Suppressor macrophage treated with lipopolysaccharide for 4 hours (primary cell): ENCODE measurements at regions not wholly inside any gene's neighbourhood (a gene's known extent, or its start where the extent isn't known, plus 50 kb on each side); places are given as distances from the start of the nearest gene placed in this dataset.
"Not testable (repeated sequence)": the region's sequence is repeated elsewhere in the genome, so short reads cannot be mapped to it uniquely, and the experiment has no call there.

Experiments used
- DNase-seq: peaks from one replicate; pipeline ENCODE4 v3.0.0-alpha.2; 2020

DNA sequence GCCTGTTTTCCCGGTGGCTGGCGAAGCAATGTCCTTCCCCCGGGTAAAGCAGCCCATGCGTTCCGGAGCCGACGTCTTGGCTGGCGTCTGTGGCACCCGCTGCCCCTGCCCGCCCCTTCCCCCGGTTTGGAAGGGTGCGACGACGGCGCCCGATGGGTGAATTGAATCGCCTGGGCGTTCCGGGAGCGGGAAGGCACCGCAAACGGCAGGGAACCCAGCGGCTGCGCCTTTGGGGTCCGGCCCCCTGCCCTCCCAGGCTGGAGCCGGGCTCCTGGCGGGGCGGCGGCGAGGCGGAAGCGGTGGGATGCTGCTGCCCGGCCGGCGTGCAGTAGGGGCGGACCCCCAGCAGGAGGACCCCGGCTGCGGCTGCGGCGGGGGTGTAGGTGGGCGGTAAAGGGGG lies 123.6 kb upstream of the RHOU start:
- DNase-seq: not testable (repeated sequence)

DNA sequence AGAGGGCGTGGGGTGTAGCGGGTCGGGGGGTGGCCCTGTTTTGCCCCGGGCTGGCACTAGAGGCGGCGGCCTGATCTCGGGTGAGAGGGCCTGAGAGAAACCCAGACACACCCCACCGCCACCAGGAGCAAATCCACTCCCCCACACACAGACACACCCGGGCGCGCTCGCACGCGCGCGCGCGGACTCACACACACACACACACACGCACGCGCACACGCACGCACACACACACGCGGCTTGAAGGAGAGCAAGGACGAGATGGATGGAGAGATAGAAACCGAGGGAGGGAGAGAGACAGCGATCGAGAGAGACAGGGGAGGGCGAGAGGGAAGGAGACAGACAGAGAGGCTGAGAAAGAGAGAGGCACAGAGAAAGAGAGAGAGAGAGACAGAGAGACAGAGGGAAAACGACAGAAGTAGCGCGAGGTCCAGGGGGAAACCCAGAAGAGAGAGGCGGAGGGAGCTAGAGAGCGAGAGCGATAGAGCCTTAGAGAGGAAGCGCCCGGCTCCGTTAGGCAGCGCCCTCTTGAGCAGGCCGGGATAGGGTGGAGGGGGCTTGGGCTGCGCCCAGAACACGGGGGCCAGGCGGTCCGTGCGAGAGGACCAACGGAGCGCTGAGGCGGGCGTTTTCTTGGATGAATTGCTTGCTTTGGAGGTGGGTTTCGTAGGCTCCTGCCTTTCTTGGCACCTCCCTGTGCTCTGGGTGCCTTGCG lies 113.1 kb upstream of the RHOU start:
- DNase-seq: not testable (repeated sequence)

DNA sequence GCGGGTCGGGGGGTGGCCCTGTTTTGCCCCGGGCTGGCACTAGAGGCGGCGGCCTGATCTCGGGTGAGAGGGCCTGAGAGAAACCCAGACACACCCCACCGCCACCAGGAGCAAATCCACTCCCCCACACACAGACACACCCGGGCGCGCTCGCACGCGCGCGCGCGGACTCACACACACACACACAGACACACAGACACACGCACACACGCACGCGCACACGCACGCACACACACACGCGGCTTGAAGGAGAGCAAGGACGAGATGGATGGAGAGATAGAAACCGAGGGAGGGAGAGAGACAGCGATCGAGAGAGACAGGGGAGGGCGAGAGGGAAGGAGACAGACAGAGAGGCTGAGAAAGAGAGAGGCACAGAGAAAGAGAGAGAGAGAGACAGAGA lies 108.8 kb upstream of the RHOU start:
- DNase-seq: not testable (repeated sequence)

DNA sequence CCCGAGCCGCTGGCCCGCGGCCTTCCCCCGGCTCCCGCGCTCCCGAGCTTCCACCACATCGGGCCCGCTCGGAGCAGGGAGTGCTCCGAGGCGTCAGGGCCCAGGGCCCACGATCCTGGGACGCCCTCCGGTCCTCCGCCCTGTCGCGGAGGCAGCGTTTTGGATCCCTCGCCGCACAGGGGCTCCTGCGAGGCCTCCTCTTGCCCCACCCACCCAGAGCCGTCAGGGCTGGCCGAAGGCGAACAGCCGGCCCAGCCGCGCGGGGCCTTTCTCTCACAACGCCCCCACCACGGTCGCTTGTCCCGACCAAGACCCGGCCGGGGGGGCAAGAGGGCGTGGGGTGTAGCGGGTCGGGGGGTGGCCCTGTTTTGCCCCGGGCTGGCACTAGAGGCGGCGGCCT lies 102.4 kb upstream of the RHOU start:
- not testable (repeated sequence) for DNase-seq

DNA sequence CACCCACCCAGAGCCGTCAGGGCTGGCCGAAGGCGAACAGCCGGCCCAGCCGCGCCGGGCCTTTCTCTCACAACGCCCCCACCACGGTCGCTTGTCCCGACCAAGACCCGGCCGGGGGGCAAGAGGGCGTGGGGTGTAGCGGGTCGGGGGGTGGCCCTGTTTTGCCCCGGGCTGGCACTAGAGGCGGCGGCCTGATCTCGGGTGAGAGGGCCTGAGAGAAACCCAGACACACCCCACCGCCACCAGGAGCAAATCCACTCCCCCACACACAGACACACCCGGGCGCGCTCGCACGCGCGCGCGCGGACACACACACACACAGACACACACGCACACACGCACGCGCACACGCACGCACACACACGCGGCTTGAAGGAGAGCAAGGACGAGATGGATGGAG lies 100.0 kb upstream of the RHOU start:
- DNase-seq: not testable (repeated sequence)

DNA sequence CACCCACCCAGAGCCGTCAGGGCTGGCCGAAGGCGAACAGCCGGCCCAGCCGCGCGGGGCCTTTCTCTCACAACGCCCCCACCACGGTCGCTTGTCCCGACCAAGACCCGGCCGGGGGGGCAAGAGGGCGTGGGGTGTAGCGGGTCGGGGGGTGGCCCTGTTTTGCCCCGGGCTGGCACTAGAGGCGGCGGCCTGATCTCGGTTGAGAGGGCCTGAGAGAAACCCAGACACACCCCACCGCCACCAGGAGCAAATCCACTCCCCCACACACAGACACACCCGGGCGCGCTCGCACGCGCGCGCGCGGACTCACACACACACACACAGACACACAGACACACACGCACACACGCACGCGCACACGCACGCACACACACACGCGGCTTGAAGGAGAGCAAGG lies 97.8 kb upstream of the RHOU start:
- not testable (repeated sequence) for DNase-seq

DNA sequence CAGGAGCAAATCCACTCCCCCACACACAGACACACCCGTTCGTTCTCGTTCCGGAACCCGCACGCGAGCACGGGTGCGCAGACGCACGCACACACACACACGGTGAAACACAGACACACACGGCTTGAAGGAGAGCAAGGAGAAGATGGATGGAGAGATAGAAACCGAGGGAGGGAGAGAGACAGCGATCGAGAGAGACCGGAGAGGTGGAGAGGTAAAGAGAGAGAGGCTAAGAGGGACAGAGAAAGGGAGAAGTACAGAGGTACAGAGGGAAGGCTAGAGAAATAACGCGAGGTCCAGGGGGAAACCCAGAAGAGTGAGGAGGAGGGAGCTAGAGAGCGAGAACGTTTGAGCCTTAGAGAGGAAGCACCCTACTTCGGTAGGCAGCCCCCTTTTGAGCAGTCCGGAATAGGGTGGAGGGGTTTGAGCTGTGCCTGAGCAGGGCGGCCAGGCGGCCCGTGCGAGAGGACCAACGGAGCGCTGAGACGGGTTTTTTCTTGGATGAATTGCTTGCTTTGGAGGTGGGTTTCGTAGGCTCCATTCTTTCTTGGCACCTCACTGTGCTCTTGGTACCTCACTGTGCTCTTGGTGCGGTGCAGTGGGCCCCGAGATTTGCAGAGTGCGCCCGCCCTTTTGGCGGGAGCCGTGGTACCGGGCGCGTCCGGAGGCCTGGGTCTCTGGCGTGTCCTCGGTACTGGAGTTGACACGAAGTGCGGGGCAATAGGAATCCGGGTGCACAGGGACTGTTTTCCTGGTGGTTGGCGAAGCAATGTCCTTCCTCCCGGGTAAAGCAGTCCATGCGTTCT lies 88.4 kb upstream of the RHOU start:
- DNase-seq: peak; percentile 42

DNA sequence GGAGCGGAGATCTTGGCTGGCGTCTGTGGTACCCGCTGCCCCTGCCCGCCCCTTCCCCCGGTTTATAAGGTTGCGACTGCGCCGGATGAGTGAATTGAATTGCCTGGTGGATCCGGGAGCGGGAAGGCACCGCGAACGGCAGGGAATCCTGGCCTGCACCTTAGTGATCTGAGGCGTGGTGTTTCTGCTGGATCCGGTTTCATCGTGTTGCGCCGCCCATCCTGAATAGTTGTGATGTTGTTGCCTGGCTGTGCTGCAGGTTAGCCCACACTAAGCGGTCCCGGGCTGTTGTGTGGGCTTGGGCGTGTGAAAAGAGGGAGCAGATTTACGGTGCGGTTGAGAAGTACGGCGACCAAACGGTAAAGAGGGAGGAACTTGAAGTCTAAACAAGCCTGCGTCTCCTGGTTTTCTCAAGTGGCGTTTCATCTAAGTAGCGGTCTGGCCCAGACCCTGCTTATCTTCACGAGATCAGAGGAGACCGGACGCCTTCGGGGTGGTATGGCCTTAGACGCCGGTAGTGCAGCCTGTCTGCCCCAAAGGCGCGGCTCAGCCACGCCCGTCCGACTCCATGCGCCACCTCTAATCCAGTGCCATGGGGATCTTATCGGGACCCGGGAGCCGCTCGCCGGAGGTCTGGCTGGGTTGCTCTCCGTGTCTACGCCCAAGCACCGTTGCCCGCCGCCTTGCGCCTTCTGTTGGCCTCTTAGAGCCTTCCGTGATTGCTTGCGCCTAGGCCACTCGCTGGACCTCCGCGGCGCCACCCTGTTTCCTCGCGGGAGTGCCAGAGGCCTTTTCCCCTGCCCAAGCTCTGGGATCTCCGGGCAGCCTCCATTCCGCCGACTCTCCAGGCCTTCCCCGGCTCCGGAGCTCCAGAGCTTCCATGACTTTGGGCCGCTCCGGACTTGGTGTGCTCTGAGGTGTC lies 87.5 kb upstream of the RHOU start:
- peak; percentile 35 for DNase-seq

DNA sequence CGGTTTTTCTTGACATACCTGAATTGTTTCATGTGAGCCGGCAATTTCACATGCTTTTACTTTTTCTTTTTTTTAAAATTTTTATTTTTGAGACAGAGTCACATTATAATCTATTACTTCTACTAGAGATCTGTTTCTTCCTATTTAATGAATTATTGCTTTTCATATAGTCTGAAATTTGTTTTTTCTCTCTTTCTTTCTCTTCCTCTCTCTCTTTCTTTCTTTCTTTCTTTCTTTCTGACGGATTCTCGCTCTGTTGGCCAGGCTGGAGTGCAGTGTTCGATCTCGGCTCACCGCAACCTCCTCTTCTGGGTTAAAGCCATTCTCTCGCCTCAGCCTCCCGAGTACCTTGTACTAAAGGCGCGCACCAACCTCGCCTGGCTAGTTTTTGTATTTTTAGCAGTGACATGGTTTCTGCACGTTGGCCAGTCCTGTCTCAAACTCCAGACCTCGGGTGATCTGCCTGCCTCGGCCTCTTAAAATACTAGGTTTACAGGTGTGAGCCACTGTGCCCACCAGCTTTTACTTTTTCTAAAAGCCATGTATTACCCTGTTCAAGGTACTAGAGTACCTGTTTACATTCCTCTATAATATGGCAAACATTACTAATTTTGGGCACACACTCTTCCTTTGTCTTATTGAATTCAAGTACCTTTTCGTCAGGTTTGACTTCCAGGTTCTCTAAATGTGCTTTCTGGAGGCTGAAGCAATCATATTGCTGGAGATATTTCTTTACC lies 86.5 kb upstream of the RHOU start:
- DNase-seq: no peak

DNA sequence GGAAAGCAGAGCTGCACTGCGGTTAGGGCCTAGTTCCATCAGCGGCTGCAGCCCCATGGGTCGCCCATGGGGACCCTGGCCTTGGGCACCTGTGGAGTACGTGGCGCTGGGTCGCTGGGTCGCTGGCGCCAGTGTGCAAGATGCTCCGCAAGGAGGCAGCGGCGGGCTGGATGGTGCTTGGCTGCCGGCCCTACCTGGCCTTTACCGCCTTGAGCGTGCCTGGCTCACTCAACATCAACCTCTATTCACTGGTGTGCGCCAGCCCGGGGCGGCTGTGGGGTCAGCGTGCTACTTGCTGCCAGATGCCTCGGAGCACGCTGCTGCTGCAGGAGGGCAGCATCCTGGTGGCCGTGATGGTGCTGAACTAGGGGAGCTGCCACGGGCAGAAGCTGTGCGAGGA lies 85.1 kb upstream of the RHOU start:
- DNase-seq: no peak

DNA sequence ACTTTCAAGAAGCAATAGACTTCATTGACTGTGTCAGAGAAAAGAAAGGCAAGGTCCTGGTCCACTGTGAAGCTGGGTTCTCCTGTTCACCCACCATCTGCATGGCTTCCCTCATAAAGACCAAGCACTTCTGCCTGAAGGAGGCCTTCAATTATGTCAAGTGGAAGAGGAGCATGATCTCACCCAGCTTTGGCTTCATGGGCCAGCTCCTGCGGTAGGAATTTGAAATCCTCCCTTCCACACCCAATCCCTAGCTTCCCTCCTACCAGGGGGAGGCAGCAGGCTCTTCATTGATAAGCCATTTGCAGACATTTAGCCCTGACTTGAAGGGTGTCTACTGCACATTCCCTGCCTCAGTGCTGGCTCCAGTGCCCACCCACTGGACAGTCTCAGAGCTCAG lies 84.3 kb upstream of the RHOU start:
- no peak for DNase-seq

DNA sequence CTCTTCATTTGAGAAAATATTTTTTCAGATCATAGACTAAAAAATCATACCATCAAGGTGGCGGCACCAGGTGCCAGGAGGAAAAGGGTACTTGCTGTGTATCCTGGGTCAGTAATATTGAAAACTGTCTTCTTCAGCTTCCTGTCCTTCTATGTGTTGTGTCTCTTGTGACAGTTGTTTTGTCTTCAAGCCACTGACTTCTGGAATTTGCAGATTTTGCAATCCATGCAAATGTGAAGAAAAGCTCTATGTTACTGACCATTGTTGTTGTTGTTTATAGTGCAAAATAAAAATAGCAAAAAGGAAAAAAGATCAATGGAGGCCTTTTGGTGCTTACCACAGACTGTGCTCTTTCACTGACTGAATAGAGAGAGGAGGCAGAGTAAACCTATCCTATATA lies 83.2 kb upstream of the RHOU start:
- DNase-seq: no peak

DNA sequence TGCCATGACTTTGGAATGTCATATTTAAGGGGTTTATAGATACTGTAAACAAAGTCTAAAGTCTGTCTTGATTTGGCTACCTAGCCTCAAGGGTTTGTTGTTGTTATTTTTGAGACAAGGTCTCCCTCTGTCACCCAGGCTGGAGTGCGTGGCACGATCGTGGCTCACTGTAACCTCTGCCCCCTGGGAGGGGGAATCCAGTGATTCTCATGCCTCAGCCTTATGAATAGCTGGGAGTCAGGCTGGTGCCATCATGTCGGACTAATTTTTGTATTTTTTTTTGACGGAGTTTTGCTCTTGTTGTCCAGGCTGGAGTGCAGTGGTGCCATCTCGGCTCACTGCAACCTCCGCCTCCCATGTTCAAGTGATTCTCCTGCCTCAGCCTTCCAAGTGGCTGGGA lies 82.2 kb upstream of the RHOU start:
- not testable (repeated sequence) for DNase-seq

DNA sequence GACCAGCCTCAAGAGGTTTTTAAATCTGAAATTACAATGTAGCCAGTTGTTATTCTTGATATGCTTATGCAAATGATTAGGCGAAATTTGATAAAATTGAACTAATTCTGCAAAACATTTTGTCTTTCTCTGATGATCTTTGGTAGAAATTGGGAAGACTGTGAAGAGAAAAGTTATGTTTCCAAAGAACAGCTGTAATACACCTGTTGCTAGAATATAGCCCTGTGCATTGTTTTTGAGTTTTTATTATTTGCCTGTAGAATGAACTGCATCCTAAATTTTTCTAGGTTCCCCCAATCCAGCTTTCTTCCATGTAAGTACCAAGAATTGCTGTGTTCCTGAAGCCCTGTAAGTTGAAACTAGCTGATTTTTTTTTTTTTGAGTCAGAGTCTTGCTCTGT lies 81.5 kb upstream of the RHOU start:
- DNase-seq: no peak

DNA sequence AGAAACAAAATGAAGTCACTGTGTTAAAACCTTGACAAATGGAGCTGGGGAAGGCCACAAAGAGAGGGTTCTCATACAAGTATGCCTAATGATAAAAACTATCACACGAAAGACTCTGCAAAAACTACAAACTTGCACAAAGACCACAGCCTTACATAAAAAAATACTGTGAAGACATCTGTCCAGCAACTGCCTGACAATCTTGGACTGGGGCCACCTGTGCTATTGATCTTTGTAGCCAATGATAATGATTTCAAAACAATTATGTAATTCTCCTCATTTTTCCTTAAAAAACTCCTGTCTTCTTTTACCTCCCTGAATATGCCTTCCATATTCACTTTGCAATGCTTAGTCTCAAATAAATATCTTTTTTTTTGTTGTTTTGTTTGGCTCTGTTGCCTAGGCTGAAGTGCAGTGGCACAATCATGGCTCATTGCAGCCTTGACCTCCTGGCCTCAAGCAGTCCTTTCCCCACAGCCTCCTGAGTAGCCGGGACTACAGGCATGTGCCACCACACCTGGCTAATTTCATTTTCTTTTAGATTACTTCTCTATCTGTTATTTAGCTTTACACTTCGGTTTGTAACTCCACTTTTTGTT lies 79.4 kb upstream of the RHOU start:
- DNase-seq: no peak

DNA sequence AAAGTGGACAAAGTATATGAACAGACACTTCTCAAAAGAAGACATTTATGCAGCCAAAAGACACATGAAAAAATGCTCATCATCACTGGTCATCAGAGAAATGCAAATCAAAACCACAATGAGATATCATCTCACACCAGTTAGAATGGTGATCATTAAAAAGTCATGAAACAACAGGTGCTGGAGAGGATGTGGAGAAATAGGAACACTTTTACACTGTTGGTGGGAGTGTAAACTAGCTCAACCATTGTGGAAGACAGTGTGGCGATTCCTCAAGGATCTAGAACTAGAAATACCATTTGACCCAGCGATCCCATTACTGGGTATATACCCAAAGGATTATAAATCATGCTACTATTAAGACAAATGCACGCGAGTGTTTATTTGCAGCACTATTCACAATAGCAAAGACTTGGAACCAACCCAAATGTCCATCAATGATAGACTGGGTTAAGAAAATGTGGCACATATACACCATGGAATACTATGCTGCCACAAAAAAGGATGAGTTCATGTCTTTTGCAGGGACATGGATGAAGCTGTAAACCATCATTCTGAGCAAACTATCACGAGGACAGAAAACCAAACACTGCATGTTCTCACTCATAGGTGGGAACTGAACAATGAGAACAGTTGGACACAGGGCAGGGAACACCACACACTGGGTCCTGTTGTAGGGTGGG lies 73.1 kb upstream of the RHOU start:
- not testable (repeated sequence) for DNase-seq

DNA sequence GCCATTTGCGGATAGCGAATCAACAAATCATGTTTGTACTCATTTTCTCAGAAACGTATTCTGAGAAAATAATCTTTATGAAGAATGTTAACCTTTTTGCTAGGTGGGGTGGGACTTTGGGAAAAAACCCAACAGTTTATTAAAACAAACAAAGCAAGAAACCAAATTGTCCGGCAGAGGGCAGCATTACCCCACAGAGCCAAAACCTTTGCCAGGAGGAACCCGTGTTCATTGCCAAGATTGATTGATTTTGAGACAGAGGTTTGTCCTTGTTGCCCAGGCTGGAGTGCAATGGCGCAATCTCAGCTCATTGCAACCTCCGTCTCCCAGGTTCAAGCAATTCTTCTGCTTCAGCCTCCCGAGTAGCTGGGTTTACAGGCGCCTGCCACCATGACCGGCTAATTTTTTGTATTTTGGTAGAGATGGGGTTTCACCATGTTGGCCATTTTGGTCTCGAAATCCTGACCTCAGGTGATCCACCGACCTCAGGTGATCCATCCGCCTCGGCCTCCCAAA lies 70.8 kb upstream of the RHOU start:
- peak; percentile 90 for DNase-seq

DNA sequence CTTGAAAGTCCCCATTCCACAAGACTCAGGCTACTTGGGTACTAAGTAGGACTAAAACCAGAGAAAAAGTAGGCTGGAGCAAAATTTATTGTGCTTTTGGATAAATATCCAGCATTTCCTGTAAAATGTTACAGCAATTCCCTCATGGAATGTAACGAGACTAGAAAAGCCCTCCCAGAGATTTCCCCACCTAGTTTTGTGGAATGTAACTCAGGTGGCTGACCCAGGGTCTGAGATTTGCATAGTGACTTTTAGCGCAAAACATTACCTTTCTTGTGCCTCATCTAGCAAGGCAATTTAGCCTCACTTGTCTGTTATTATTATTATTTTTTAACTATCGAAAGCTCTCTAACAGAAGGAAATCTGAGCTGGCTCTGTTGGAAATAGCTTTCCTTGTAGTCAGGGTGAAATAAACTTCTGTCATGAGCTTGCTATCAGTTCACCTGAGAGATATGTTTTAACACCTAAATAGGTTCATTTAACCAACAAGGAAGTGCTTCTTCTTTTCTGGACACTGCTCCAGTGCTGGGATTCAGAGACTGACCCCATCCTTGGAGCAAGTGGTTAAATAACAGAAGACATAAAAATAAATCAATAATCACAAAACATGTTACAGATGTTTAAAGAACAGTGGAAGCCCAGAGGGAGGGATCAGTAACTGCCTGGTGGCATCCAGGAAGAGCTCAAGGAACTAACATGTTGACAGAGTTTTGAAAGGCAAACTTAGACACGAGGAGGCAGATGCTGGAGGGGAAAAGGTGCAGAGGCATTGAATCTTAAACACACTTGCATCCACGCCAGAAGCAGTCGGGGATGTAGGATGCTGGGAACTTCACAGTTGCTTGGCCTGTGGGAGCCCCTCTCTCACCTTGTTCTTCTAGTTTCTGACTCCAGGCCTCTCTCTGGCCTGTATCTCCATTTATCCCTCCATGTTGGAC lies 68.3 kb upstream of the RHOU start:
- no peak for DNase-seq

DNA sequence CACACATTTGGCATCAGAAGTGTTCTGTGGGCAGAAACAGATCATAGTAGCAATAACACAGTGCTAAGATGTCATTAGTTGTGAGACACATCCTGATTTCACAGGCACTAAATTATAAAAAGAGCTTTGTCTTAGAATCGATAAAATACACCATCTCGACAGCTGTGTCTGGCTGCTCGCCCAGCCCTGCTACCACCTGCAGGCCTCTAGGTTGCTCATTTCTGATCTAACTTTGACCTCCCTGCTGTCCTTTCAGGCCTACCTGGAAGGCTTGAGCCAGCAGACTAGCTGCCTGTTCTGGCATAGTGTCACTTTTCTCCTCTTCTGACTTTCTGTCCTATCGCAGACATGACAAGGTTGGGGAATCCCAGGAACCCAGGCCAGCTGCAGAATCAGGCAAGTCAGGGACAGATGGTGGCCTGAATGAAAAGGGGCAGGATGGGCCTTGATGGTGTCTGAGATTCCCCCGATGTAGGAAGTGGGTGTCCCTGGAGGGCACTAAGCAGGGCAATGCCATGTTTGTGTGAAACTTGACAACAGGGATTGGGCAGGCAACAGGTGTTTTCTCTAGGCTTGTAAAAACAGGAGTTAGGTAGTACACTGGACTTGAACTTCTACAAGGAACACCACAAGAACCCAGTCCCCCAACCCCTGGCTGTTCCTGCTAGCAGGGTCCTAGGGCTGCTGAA lies 66.6 kb upstream of the RHOU start:
- DNase-seq: no peak

DNA sequence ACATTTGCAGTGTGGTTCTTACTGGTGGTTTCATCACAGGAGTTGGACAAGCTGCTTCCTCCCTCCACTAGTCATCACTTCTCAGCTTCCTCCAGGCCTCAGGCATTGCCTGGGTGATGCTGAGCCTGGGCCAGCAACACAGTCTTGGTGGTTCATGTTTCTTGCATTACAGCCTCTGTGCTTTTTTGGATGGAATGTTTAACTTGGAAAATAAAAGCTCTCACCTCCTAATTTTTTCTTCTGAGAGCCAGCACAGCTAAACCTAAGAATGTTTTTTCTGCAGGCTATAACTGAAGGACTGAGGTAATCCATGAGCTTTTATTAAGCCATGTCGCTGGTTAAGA lies 66.1 kb upstream of the RHOU start:
- DNase-seq: peak; percentile 36
